ENCODE measurements at regions not wholly inside any gene's neighbourhood (a gene's known extent, or its start where the extent isn't known, plus 50 kb on each side); places are given as distances from the start of the nearest gene placed in this dataset.

GRCh38 chr20:54284928-54285704 is 77.2 kb downstream of the PFDN4 start:
- Histone ChIP-seq H3K36me3 (ENCODE audit: control insufficient read depth in 2 of 2, extremely low read depth in 1 of 2, insufficient read depth in 2 of 2, low read length in 2 of 2) (no peaks in the 10 kb centered on the region), H3K27ac (ENCODE audit: control insufficient read depth, insufficient read depth, low read length) (no peak overlapping the region), H3K4me2 (ENCODE audit: control insufficient read depth, extremely low read depth, insufficient read depth, low read depth, low read length) (no peak overlapping the region), H3K79me2 (ENCODE audit: control insufficient read depth, insufficient read depth, low read length) (no peaks in the 10 kb centered on the region), H3K9me1 (ENCODE audit: control insufficient read depth, extremely low read depth, insufficient read depth, low read length) (no peaks in the 10 kb centered on the region), H4K20me1 (ENCODE audit: control insufficient read depth, extremely low read depth, insufficient read depth, low read length) (no peaks in the 10 kb centered on the region), H3K4me3 (ENCODE audit: control insufficient read depth in 2 of 3, extremely low read depth in 1 of 3, insufficient read depth in 2 of 3, low read depth in 1 of 3, low read length in 3 of 3) (no peak overlapping the region), H3K9ac (ENCODE audit: control insufficient read depth, extremely low read depth, insufficient read depth, low read length) (no peak overlapping the region), H3K4me1 (ENCODE audit: control insufficient read depth, extremely low read depth, insufficient read depth, low read length) (peaks cover 4% of the 10 kb centered on the region), H2AFZ (ENCODE audit: control insufficient read depth, low read length) (peak overlapping the region; percentile 24), H3K27me3 (ENCODE audit: control insufficient read depth, extremely low read depth, insufficient read depth, low read length) (no peaks in the 10 kb centered on the region), H3K9me3 (ENCODE audit: control insufficient read depth, low read depth, low read length) (no peaks in the 10 kb centered on the region)
- DNase-seq (ENCODE audit: low read depth, low spot score) (peak; percentile 5), FAIRE-seq (no peak)
- TF ChIP-seq, protein P1, sequence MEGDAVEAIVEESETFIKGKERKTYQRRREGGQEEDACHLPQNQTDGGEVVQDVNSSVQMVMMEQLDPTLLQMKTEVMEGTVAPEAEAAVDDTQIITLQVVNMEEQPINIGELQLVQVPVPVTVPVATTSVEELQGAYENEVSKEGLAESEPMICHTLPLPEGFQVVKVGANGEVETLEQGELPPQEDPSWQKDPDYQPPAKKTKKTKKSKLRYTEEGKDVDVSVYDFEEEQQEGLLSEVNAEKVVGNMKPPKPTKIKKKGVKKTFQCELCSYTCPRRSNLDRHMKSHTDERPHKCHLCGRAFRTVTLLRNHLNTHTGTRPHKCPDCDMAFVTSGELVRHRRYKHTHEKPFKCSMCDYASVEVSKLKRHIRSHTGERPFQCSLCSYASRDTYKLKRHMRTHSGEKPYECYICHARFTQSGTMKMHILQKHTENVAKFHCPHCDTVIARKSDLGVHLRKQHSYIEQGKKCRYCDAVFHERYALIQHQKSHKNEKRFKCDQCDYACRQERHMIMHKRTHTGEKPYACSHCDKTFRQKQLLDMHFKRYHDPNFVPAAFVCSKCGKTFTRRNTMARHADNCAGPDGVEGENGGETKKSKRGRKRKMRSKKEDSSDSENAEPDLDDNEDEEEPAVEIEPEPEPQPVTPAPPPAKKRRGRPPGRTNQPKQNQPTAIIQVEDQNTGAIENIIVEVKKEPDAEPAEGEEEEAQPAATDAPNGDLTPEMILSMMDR (optimal IDR thresholded peaks at IDR 0.05 in 1 of 3, IDR thresholded peaks at IDR 0.05 in 1 of 3, conservative IDR thresholded peaks at IDR 0.05 in 1 of 3; ENCODE audit: extremely low read depth in 1 of 3, insufficient read depth in 2 of 3, low read length in 3 of 3): no peak
- no peak for TF ChIP-seq EZH2 (IDR thresholded peaks at IDR 0.05; ENCODE audit: low read length)
- dilution Hi-C loops (cut with MboI; ENCODE audit: extremely low pct_ligation_motif_present, low sequenced_read_pairs): no loop called here

DNA sequence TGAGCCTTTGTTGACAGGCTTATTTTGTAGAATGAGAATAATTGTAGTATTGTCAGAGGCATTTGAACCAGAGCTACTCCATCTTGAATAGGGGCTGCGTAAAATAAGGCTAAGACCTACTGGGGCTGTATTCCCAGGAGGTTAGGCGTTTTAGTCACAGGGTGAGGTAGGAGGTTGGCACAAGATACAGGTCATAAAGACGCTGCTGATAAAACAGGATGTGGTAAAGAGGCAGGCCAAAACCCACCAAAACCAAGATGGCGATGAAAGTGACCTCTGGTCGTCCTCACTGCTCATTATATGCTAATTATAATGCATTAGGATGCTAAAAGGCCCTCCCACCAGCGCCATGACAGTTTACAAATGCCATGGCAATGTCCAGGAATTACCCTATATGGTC is 82.7 kb downstream of the PFDN4 start:
- dilution Hi-C loops (cut with MboI; ENCODE audit: extremely low pct_ligation_motif_present, low sequenced_read_pairs): no loop called here
- FAIRE-seq: no peak

More for the DNA sequence above, 82.7 kb downstream of the PFDN4 start:
- H3K9me1 ChIP-seq (ENCODE audit: control insufficient read depth, extremely low read depth, insufficient read depth, low read length): no peaks in the 10 kb centered on the region
- H3K27ac ChIP-seq (ENCODE audit: control insufficient read depth, insufficient read depth, low read length): no peak overlapping the region
- no peaks in the 10 kb centered on the region for H3K9me3 ChIP-seq (ENCODE audit: control insufficient read depth, low read depth, low read length)
- H3K9ac ChIP-seq (ENCODE audit: control insufficient read depth, extremely low read depth, insufficient read depth, low read length): no peak overlapping the region
- no peaks in the 10 kb centered on the region for H3K36me3 ChIP-seq (ENCODE audit: control insufficient read depth in 2 of 2, extremely low read depth in 1 of 2, insufficient read depth in 2 of 2, low read length in 2 of 2)
- no peak overlapping the region for H3K4me2 ChIP-seq (ENCODE audit: control insufficient read depth, extremely low read depth, insufficient read depth, low read depth, low read length)
- H3K4me3 ChIP-seq (ENCODE audit: control insufficient read depth in 2 of 3, extremely low read depth in 1 of 3, insufficient read depth in 2 of 3, low read depth in 1 of 3, low read length in 3 of 3): no peak overlapping the region
- no peak for DNase-seq (ENCODE audit: low read depth, low spot score)
- no peaks in the 10 kb centered on the region for H3K79me2 ChIP-seq (ENCODE audit: control insufficient read depth, insufficient read depth, low read length)
- TF ChIP-seq, protein P1 (optimal IDR thresholded peaks at IDR 0.05 in 1 of 3, IDR thresholded peaks at IDR 0.05 in 1 of 3, conservative IDR thresholded peaks at IDR 0.05 in 1 of 3; ENCODE audit: extremely low read depth in 1 of 3, insufficient read depth in 2 of 3, low read length in 3 of 3): no peak
- no peak for TF ChIP-seq EZH2 (IDR thresholded peaks at IDR 0.05; ENCODE audit: low read length)
- H3K27me3 ChIP-seq (ENCODE audit: control insufficient read depth, extremely low read depth, insufficient read depth, low read length): no peaks in the 10 kb centered on the region
- no peaks in the 10 kb centered on the region for H4K20me1 ChIP-seq (ENCODE audit: control insufficient read depth, extremely low read depth, insufficient read depth, low read length)
- no peak overlapping the region for H2AFZ ChIP-seq (ENCODE audit: control insufficient read depth, low read length)
- H3K4me1 ChIP-seq (ENCODE audit: control insufficient read depth, extremely low read depth, insufficient read depth, low read length): no peaks in the 10 kb centered on the region

Data from keratinocyte (primary cell).